ENCODE measurements at regions not wholly inside any gene's neighbourhood (a gene's known extent, or its start where the extent isn't known, plus 50 kb on each side); places are given as distances from the start of the nearest gene placed in this dataset.

DNA sequence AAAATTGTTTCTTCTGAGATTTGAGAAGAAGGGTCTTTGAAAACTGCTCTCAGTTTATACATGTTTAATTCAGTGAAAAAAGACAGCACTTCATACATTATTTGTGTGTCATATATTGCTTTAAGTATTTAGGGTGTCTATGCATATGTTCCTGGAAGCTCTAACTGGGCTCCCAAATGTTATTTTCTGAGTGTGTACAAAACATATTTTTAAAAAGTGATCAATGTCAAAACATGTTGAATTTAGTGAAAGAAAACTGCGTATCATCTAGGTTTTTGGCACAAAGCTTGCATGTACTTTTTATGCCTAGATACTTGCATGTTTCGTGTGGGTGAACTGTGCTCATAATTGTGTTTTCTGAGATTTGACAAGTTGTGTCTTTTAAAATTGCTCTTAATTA, 81.6 kb downstream of the ASCL4 start:
- H2BK120ac ChIP-seq (ENCODE audit: low read depth, low read length), result no peak overlapping the region
- no peak overlapping the region for H2AFZ ChIP-seq (replicated peaks; ENCODE audit: low read length, poor library complexity)
- CTCF ChIA-PET, result no interaction called here
- no peaks in the 10 kb centered on the region for H4K20me1 ChIP-seq (ENCODE audit: insufficient read depth, low read length)
- no peak overlapping the region for H4K8ac ChIP-seq (ENCODE audit: low read depth in 2 of 2, low read length in 2 of 2)
- H2AK9ac ChIP-seq (replicated peaks; ENCODE audit: low read depth, low read length, poor library complexity), result no peak overlapping the region
- H3K4me1 ChIP-seq (ENCODE audit: control insufficient read depth, insufficient read depth, low read length), result no peaks in the 10 kb centered on the region
- POLR2A ChIA-PET (ENCODE audit: unreplicated experiment), result no interaction called here
- no peaks in the 10 kb centered on the region for H3K36me3 ChIP-seq (ENCODE audit: control insufficient read depth, insufficient read depth, low read length)
- intact Hi-C loops (cut with micrococcal nuclease), result loop anchor here (5.0 kb wide), 1 partner anchor 54 kb away; no protein-coding TSS in a partner anchor
- no peak overlapping the region for H3K27ac ChIP-seq (ENCODE audit: insufficient read depth, low read length)
- no peak overlapping the region for H4K91ac ChIP-seq (ENCODE audit: insufficient read depth, low read depth, low read length)
- H3K9ac ChIP-seq (ENCODE audit: low read depth, low read length), result no peak overlapping the region
- DNase-seq (no peak), ATAC-seq (ENCODE audit: low read depth) (no peak)
- no peaks in the 10 kb centered on the region for H3K9me1 ChIP-seq (ENCODE audit: insufficient read depth, low read length)
- in situ Hi-C loops (cut with MboI; ENCODE audit: low sequenced_read_pairs), result no loop called here
- no peak overlapping the region for H2BK20ac ChIP-seq (ENCODE audit: low read depth, low read length)
- no CpG with 5 or more reads among the region's 2 CpGs for WGBS, 2 experiments (ENCODE audit: extremely low coverage in 2 of 2, insufficient read length in 1 of 2)
- H2BK5ac ChIP-seq (ENCODE audit: low read depth, low read length, poor library complexity, severe bottlenecking), result no peak overlapping the region
- no peak overlapping the region for H3K14ac ChIP-seq (replicated peaks; ENCODE audit: low read depth, low read length)
- no peaks in the 10 kb centered on the region for H3K79me1 ChIP-seq (ENCODE audit: low read depth in 1 of 2, low read length in 2 of 2)
- no peaks in the 10 kb centered on the region; the same call in 1 of the 2 replicates for H3K27me3 ChIP-seq (ENCODE audit: control insufficient read depth, insufficient read depth, low read length)
- TF ChIP-seq CEBPB (IDR thresholded peaks at IDR 0.05; ENCODE audit: low read depth, low read length) (no peak), NFE2L2 (IDR thresholded peaks at IDR 0.05; ENCODE audit: low read depth, low read length) (no peak), SMC3 (IDR thresholded peaks at IDR 0.05; ENCODE audit: low read depth, low read length) (no peak), RAD21 (IDR thresholded peaks at IDR 0.05; ENCODE audit: low read length) (no peak), BHLHE40 (IDR thresholded peaks at IDR 0.05; ENCODE audit: low read depth, low read length) (no peak), POLR2A (IDR thresholded peaks at IDR 0.05; ENCODE audit: low read depth, low read length) (no peak), CHD1 (IDR thresholded peaks at IDR 0.05; ENCODE audit: low read depth, low read length) (no peak), FOS (IDR thresholded peaks at IDR 0.05; ENCODE audit: low read depth, low read length) (no peak), RCOR1 (IDR thresholded peaks at IDR 0.05; ENCODE audit: insufficient replicate concordance, low read length) (no peak), MXI1 (IDR thresholded peaks at IDR 0.05; ENCODE audit: borderline replicate concordance, low read depth, low read length) (no peak), RFX5 (IDR thresholded peaks at IDR 0.05; ENCODE audit: low read depth, low read length) (no peak), MAZ (IDR thresholded peaks at IDR 0.05; ENCODE audit: borderline replicate concordance, low read depth, low read length) (no peak), MAFK (IDR thresholded peaks at IDR 0.05; ENCODE audit: low read depth, low read length) (no peak)
- TF ChIP-seq, protein P1, sequence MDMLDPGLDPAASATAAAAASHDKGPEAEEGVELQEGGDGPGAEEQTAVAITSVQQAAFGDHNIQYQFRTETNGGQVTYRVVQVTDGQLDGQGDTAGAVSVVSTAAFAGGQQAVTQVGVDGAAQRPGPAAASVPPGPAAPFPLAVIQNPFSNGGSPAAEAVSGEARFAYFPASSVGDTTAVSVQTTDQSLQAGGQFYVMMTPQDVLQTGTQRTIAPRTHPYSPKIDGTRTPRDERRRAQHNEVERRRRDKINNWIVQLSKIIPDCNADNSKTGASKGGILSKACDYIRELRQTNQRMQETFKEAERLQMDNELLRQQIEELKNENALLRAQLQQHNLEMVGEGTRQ (IDR thresholded peaks at IDR 0.05; ENCODE audit: low read depth, low read length), result no peak
- TF ChIP-seq, protein P2, sequence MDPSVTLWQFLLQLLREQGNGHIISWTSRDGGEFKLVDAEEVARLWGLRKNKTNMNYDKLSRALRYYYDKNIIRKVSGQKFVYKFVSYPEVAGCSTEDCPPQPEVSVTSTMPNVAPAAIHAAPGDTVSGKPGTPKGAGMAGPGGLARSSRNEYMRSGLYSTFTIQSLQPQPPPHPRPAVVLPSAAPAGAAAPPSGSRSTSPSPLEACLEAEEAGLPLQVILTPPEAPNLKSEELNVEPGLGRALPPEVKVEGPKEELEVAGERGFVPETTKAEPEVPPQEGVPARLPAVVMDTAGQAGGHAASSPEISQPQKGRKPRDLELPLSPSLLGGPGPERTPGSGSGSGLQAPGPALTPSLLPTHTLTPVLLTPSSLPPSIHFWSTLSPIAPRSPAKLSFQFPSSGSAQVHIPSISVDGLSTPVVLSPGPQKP (IDR thresholded peaks at IDR 0.05; ENCODE audit: borderline replicate concordance, low read depth, low read length), result no peak
- TF ChIP-seq, protein P3, sequence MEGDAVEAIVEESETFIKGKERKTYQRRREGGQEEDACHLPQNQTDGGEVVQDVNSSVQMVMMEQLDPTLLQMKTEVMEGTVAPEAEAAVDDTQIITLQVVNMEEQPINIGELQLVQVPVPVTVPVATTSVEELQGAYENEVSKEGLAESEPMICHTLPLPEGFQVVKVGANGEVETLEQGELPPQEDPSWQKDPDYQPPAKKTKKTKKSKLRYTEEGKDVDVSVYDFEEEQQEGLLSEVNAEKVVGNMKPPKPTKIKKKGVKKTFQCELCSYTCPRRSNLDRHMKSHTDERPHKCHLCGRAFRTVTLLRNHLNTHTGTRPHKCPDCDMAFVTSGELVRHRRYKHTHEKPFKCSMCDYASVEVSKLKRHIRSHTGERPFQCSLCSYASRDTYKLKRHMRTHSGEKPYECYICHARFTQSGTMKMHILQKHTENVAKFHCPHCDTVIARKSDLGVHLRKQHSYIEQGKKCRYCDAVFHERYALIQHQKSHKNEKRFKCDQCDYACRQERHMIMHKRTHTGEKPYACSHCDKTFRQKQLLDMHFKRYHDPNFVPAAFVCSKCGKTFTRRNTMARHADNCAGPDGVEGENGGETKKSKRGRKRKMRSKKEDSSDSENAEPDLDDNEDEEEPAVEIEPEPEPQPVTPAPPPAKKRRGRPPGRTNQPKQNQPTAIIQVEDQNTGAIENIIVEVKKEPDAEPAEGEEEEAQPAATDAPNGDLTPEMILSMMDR (conservative IDR thresholded peaks at IDR 0.05; ENCODE audit: low read depth, low read length), result no peak
- no peak overlapping the region for H4K5ac ChIP-seq (ENCODE audit: low read depth, low read length)
- no peak overlapping the region for H3K56ac ChIP-seq (ENCODE audit: extremely low read depth, insufficient read depth, low read length)
- H3K23ac ChIP-seq (ENCODE audit: low read depth, low read length), result no peak overlapping the region
- H3K4me2 ChIP-seq (ENCODE audit: low read depth, low read length), result no peak overlapping the region
- H2BK15ac ChIP-seq (ENCODE audit: low read depth, low read length), result no peak overlapping the region
- H3K9me3 ChIP-seq (ENCODE audit: control insufficient read depth, insufficient read depth, low read length), result no peaks in the 10 kb centered on the region
- no peak overlapping the region for H3K4ac ChIP-seq (ENCODE audit: low read depth, low read length)
- dilution Hi-C loops (cut with HindIII; ENCODE audit: low sequenced_read_pairs, unreplicated experiment), result no loop called here
- H2AK5ac ChIP-seq (ENCODE audit: low read depth, low read length), result no peak overlapping the region
- H3K4me3 ChIP-seq (ENCODE audit: insufficient read depth, low read depth, low read length), result no peak overlapping the region
- BruUV-seq (replicated peaks), result no TSS peak
- H3K18ac ChIP-seq (ENCODE audit: low read depth, low read length), result no peak overlapping the region

Data from IMR-90 (cell line).